ENCODE measurements at regions not wholly inside any gene's neighbourhood (a gene's known extent, or its start where the extent isn't known, plus 50 kb on each side); places are given as distances from the start of the nearest gene placed in this dataset.

DNA sequence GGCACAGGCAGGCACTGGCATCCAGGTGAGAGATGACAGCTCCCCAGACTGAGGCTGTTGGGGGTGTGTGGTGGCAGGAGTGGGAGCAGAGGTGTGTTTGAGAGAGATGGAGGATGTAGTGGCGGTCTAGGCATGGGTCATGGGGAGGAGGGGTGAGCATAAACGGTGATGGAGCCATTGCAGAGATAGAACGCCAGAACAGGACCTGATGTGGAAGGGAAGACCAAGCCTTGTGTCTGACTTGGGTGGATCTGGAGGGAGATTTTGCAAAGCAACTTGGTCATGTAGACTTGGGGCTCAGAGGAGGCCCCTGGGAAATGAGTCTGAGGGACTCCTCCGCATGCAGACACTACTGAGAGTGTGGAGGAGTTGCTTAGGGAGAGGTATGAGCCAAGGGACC is 50.0 kb upstream of the CLDN5 start:
- FAIRE-seq (no peak), DNase-seq (ENCODE audit: low spot score) (no peak)

DNA sequence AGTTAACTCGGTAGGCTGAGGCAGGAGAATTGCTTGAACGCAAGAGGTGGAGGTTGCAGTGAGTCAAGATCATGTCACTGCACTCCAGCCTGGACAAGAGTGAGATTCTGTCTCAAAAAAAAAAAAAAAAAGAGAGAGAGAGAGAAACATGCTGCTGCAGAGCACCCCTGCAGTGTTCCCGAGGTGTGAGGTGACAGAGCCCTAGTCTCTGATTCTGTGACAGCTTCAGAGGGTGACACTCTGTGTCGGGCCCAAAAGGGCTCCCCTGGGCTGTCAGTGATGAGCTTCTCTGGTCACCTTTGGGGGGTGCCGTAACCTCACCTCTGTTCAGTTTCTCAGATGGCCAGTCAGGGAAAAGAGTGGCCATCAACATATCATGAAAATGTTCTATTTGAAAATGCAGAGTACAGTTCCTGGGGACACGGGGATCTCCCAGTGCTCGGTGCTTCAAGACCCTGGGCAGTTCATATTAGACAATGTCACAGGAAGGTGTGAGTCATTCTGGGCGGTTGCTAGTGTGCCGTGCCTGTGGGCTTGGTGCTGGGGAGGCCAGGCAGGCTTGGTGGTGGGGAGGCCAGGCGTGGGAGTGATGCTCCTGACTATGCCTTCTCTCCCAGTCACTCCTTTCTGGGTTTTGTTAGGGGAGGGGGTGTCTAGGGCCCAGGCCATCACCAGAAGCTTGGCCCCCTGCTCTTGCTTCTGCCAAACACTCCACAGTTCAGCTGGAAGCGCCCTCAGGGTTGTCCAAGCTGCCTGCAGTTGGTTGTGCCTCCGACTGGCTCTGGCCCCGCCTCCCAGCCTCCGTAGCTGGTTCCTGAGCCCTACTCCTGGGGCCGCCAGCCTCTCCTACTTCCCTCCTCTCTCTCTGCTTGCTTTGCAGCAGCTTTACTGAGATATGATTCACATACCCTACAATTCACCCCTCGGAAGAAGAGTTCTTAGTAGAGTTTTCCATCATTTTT is 52.5 kb upstream of the CLDN5 start:
- DNase-seq (ENCODE audit: low spot score) (peak; percentile 80), FAIRE-seq (peak; percentile 71)

DNA sequence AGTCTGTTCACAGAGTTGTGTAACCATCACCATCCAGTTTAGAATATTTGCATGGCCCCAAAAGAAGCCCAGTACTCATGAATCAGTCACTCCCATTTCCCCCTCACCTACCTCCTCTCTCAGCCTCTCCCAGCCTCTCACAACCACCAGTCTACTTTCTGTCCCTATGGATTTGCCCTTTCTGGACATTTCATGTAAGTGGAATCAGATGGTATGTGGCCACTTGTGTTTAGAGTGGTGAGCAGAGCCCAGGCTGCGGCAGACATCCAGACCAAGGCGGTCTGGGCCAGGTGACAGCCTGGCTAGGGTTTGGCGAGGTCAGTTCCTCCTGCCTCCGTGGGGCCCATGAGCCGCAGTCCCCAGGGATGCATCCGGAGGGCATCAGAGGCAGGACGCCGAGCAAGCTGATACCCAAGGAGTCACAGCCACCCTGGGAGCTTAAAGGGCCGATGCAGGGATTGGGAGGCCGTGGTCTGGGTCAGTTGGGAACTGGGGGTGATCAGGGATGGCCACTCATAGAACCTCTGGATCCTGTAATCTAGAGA is 53.3 kb upstream of the CLDN5 start:
- no peak for FAIRE-seq

DNA sequence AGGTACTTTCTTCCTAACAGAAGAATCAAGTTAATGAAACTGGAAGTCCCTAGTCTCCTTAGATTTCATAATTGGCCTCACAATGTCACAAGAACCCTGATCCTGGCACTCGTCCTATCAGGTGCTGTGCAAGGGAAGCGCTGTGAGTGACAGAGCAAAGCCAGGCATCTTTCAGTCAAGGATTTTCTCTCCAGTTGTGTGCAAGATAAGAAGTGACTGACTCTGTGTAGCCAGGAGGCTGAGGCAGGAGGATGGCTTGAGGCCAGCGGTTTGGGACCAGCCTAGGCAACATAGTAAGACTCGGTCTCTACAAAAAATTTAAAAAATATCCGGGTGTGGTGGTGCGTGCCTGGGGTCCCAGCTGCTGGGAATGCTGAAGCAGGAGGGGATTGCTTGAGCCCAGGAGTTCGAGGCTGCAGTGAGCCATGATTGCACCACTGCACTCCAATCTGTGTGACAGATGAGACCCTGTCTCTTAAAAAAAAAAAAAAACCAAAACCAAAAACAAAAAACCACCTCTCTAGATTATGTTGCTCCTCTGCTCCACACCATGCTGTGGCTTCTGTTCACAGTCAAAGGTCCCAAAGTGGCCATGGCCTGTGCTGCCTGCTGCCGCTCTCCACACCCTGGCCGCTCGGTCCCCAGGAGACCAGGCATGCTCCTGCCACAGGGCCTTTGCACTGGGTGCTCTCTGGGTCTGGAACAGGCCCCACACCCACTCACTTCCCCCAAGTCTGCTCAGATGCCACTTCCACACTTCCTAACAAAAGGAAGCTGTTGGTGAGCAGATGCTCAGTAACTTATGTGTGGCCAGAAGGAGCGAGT is 54.2 kb upstream of the CLDN5 start:
- FAIRE-seq = no peak
- no peak for DNase-seq (ENCODE audit: low spot score)

More for the DNA sequence above, 53.3 kb upstream of the CLDN5 start:
- DNase-seq (ENCODE audit: low spot score) = no peak

DNA sequence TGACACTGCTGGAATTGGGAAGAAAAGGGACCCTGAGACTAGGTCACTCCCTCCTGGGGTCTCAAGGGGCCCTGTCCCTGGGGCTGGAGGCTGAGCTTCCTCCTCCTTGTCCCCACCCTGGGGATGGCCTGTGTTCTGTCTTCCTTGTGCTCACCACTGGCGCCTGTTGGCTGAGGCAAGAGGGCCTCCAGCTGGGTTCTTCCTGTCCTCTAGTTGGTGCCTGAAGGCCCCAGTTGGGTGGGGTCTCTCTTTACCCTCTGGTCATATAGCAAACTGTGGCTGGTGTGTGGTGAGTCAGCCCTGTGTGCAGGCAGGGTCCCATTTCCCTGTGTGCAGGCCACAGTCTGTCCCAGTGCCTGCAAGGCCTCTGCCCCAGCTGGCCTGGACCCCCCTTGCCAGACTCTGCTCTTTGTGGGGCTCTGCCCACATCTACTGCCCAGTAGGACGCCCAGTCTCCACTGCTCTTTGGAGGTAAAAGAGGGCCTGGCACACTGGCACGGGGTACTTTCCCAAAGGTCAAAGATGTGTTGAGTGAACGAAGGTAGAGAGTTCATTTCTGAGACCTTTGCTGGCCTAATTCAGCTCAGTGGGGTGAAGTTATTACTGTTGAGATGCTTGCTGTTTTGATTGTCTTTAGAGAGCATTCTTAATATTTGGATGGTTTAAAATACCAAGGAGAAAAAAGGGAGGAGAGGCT is 55.1 kb upstream of the CLDN5 start:
- FAIRE-seq = no peak
- no peak for DNase-seq (ENCODE audit: low spot score)

DNA sequence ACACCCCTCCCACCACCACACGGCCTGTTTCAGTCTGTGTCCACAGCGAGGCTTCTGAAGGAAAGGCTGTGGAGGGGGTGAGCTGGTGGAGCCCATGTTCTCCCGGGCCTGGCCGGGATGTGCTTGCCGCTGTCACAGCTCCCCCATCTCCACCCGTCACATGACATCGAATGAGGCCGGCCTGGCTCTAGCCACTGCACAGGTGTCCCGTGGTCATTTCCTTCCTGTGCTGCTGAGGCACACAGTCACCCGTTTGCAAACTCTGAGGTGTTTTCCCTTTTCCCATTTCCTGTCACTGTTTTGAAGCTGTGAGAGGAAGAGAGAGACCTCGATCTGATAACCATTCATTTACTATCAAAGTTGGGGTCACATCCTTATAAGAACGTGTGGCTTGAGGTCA is 55.7 kb upstream of the CLDN5 start:
- no peak for DNase-seq (ENCODE audit: low spot score)
- FAIRE-seq = no peak

DNA sequence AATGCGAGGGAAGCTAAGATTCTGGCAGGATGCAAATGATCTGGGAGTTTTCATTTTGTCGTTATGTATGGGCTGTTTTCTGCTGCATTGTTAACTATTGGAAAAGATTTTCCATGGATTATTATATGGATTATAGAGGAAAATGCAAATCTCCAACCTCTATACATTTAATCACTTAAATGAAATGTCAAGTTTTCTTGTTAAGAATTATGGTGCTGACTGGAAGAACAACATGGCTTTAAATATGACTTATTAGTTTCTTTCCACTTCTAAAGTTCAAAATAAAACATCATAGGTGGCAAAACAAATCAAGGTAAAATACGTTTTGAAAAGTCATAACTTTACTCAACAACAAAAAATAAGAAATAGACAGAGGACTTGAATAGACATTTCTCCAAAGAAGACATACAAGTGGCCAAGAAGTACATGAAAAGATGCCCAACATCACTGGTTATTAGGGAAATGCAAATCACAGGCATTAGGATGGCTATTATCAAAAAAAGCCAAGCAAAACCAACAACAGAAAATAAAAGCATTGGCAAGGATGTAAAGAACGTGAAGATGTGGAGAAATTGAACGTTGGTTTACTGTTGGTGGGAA is 56.2 kb upstream of the CLDN5 start:
- no peak for FAIRE-seq
- DNase-seq (ENCODE audit: low spot score) = no peak

DNA sequence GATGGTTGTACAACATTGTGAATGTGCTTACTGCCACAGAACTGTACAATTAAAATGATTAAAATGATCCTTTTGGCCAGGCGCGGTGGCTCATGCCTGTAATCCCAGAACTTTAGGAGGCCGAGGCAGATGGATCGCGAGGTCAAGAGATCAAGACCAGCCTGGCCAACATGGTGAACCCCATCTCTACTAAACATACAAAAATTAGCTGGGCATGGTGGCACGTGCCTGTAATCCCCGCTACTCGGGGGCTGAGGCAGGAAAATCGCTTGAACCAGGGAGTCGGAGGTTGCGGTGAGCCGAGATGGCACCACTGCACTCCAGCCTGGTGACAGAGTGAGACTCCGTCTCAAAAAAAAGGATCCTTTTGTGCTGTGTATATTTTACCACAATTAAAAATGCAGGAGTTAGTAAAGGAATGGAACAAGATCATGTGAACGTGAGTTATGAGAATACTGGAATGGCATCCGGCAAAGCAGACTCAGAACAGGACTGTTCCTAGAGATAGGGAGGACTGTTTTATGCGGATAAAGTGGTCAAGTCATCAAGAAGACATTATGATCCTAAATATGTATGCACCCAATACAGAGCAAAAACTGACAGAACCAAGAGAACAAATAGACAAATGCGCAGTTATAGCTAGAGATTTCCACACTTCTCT is 58.0 kb upstream of the CLDN5 start:
- FAIRE-seq (no peak), DNase-seq (ENCODE audit: low spot score) (no peak)

DNA sequence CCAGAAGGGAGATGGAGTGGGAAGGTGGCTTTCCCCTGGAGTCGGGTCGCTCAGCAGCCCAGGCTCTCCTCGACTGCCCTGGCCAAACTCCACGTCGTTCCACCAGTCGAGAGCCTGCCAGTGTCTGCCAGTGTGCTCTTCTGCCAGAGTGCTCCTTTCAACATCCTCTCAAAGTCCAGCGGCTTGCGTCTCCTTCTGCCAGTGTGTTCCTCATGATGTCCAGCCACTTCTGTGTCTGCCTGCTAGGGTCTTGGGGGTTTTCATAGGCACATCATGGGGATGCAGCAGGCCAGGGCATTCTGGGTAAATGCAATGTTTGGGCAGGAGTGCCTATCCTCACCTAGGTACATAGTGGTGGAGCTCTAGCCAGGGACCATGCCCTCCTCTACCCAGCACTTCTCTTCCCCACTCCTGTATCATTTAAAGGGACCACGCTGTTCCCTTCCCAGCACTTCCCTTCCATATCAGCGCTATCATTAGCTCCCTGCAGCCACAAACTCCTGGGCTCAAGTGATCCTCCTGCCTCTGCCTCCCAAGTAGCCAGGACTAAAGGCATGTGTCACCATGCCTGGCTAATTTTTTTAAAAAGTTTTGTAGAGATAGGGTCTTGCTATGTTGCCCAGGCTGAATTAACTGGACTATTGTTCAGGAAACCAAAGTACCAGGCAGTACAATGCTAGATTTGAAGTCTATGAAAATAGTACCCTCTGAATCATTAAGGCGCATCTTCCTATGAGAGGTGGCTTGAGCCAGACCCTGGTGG is 62.9 kb upstream of the CLDN5 start:
- DNase-seq (ENCODE audit: low spot score) (no peak), FAIRE-seq (no peak)

DNA sequence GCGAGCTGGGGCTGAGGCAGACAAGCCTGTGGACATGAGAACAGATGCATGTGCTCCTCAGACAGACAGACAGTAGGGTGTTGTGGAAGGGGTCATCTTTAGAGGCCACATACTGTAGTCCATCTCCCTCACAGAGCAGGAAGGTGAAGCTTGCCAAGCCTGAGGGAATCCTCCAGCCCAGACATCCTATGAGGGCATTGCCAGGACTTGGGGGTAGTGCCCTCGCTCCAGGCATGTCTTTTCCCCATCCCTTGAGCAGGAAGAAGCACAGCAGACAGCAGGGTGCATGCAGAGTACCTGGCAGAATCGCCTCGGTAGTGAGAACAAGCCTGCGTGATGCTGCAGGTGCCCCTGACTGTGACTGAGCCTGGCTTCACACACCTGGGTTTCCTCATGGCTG is 66.5 kb upstream of the CLDN5 start:
- DNase-seq (ENCODE audit: low spot score) (no peak), FAIRE-seq (no peak)

DNA sequence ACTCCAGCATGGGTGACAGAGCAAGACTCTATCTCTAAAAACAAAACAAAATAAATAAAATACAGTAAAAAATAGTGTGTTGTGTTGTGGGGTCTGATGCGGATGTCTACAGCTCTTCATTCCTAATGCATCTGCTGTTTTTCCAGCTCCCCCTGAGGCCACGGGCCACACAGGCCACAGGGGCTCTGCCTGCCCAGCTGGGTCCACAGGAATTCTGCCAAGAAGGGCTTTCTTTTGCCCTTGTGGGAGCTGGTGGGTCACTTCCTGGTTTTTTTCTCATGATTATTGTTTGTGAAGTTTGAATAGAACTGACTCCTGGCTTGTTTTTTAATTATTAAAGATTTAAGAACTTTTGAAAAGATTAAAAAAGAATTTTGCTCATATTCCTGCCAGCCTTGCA is 67.4 kb upstream of the CLDN5 start:
- FAIRE-seq (no peak), DNase-seq (ENCODE audit: low spot score) (no peak)

DNA sequence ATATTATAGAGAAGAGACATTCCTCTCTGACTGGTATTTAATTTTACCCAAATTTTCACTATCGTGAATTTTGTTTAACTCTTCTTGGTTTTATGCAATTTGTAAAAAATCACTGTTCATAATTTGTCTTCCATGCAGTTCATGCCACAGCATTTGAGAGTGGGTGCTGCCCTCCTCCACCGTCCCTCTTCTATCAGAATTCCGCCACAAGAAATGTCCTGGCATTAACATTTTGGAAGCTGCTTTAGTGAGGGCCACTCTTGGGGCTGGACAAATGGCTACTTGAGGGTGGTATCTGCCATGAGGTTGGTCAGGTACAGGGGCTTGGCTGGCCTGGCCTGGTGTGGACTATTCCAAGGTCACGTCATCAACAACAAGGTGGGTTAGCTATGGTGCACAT is 68.3 kb upstream of the CLDN5 start:
- no peak for FAIRE-seq

DNA sequence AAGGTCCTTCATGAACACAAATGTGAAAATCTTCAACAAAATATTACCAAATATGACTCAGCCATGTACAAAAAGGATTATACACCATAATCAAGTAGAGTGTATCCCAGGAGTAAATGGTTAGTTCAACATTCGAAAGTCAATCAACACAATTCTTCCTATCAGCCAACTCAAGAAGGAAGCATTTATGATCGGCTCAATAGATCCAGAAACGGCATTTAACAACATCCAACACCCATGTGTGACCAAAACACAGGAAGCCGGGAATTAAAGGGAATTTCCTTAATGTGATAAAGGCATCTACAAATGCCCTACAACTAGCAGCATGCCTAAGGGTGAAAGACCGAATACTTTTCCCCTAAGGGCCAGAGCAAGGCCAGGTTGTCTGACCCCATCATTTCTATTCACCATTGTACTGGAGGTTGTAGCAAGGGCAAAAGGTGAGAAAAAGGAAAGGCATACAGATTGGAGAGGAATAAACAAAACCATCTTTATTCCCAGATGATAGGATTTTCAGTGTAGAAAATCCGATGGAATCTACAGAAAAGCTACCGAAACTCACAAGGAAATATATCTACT is 69.9 kb upstream of the CLDN5 start:
- FAIRE-seq (no peak), DNase-seq (ENCODE audit: low spot score) (no peak)

More for the DNA sequence above, 68.3 kb upstream of the CLDN5 start:
- DNase-seq (ENCODE audit: low spot score) = no peak

DNA sequence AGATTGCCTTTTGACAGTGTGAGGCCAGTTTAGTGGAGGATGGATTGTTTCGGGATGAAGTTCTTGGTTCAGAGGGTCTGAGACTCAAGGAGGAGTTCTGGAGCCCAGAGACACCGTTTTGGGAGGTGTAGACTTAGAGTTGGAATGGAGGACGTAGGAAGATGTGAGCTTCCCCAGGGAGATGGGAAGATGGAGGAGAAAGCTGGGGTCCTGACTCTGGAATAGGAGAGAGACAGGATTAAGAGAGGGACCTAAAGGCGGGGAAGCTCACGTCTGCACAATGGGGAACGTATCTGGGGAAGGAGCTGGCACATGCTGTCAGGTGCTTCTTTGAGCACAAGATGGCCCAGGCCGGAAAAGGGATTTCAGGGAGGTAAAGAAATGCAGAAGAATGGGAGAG is 71.3 kb upstream of the CLDN5 start:
- no peak for FAIRE-seq

DNA sequence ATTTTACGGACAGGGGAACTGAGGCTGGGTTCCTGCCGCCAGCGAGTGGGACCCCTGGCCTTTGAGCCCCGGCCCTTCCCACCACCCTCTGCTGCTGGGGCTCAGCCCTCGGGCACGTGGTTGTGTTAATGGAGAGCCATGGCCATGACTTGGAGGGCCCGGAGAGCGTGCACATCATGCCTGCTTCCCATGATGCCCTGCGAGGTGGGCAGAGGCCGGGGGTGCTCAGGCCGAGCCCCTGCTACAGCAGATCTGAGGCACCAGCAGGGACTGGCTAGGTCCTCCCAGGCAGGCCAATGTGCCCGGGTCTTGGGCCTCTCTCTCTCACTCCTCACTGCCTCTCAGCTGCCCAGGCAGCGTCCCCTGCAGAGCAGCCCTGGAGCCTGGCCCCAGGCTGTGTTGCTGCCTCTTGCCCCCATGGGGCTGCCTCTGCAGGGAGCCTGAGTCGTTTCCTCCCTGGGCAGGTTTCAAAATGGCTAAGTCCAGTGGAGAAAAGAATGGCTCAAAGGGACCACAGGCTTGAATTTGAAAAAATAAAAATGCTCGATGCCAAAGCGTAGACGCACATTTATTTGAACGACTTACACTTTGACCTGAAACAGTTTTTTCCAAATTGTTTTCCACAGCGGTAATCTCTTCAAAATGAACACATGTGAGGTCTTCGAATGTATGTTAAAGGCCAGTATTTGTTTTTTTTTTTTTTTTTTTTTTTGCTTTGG is 72.6 kb upstream of the CLDN5 start:
- DNase-seq (ENCODE audit: low spot score) (no peak), FAIRE-seq (no peak)

More for the DNA sequence above, 71.3 kb upstream of the CLDN5 start:
- no peak for DNase-seq (ENCODE audit: low spot score)

DNA sequence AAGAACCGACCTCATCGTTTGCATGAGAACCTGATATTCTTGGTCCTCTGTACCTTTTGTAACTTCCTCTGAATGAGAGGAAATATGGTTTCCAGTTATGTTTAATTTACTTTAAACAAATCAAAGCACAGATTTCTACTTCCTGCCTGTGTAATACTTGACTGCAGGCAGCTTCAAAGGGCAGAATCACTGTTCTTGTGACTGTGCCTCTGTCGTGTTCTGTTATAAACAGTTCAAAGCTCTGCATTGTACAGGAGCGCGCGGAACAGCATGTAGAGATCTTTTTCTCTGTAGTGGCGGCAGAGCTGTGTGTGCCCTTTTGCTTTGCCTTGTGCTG is 73.2 kb upstream of the CLDN5 start:
- FAIRE-seq (no peak), DNase-seq (ENCODE audit: low spot score) (no peak)

DNA sequence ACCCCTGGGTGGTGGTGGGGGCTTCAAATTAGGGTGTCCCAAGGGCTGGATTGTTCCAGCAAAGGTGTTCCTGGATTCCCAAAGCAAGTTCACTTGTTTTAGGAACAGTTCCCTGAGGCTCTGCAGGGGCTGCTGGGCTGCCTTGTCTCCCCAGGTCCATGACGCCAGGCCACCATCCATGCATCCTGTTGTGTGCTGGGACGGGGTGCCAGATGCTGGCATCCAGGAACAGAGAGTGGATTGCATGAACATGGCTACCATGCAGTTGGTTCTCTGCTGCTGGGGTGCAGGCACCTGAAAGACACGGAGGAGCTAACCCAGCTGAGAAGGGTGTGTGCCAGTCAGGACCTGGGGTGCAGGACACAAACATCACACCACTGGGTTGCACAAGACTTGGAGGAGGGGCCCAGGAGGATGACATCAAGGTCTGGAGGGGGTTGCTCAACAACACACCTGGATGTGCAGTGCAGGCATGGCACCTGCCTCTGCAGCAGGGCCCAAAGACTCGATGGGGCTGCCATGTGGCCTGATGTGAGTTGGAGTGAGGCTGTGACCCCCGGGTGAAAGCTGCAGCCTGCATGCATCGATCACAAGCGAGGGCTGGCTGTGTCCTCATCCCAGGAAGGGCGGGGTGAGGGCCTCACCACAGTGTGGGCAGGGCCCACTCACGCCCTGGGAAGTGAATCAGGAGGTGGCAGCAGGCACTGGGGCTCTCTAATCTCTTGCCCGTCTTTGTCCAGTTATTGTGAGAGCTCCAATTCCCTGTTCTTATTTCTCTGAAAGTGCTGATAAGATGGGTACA is 74.0 kb upstream of the CLDN5 start:
- FAIRE-seq = no peak
- DNase-seq (ENCODE audit: low spot score) = no peak

DNA sequence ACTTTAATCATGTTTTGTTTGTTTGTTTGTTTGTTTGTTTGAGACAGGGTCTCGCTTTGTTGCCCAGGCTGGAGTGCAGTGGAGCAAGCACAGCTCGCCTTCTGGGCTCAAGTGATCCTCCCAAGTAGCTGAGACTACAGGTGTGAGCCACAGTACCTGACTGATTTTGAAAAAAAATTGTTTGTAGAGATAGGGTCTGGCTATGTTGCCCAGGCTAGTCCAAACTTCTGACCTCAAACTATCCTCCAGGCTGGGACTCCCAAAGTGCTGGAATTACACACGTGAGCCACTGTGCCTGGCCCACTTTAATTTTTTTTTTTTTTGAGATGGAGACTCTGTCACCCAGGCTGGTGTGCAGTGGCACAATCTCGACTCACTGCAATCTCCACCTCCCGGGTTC is 74.8 kb upstream of the CLDN5 start:
- DNase-seq (ENCODE audit: low spot score) (no peak), FAIRE-seq (no peak)

Measured in RCC 7860 (cell line).